GM23338 (cell line): ENCODE measurements at regions not wholly inside any gene's neighbourhood (a gene's known extent, or its start where the extent isn't known, plus 50 kb on each side); places are given as distances from the start of the nearest gene placed in this dataset.

Experiments
- ATAC-seq: fragments of 200-7000 bp; cut with Tn5 transposase; 3 replicates; pipeline ENCODE4 v1.9.1; 2020
- DNase-seq: peaks from one replicate; pipeline ENCODE4 v3.0.0-alpha.2; 2015; ENCODE audit warnings: low spot score
- H2AFZ ChIP-seq: fragments of 200-600 bp; sonication (generic); 2 replicates; pipeline ENCODE4 v1.8.0; 2016; ENCODE audit warnings: antibody characterized with exemption, mild to moderate bottlenecking, moderate library complexity
- H3F3A ChIP-seq: fragments of 200-600 bp; sonication (generic); replicated peaks from 2 replicates; pipeline ENCODE4 v1.8.0; 2017; ENCODE audit warnings: antibody characterized with exemption, mixed run types, low read depth
- H3K27ac ChIP-seq: fragments of 200-600 bp; sonication (generic); 2 replicates; pipeline ENCODE4 v1.6.1; 2016; ENCODE audit warnings: low read depth
- H3K27me3 ChIP-seq: fragments of 200-600 bp; sonication (generic); 2 replicates; pipeline ENCODE4 v1.8.0; 2016; ENCODE audit warnings: mild to moderate bottlenecking, mixed run types, moderate library complexity; ENCODE audit not compliant: insufficient read depth
- H3K36me3 ChIP-seq: fragments of 200-600 bp; sonication (generic); 2 replicates; pipeline ENCODE4 v1.8.0; 2016; ENCODE audit warnings: mild to moderate bottlenecking; ENCODE audit not compliant: insufficient read depth
- H3K4me1 ChIP-seq: fragments of 200-600 bp; sonication (generic); 2 replicates; pipeline ENCODE4 v1.8.0; 2016; ENCODE audit warnings: mild to moderate bottlenecking, moderate library complexity; ENCODE audit not compliant: insufficient read depth
- H3K4me2 ChIP-seq: fragments of 200-600 bp; sonication (generic); 2 replicates; pipeline ENCODE4 v1.7.1; 2017; ENCODE audit warnings: mixed run types
- H3K4me3 ChIP-seq: fragments of 200-600 bp; sonication (generic); 2 replicates; pipeline ENCODE4 v1.6.1; 2016; ENCODE audit warnings: mixed run types
- H3K79me2 ChIP-seq: fragments of 200-600 bp; sonication (generic); replicated peaks from 2 replicates; pipeline ENCODE4 v1.8.0; 2017; ENCODE audit warnings: mild to moderate bottlenecking; ENCODE audit not compliant: insufficient read depth
- H3K9me2 ChIP-seq: fragments of 200-600 bp; sonication (generic); 2 replicates; pipeline ENCODE4 v1.8.0; 2017; ENCODE audit not compliant: insufficient read depth
- H4K20me1 ChIP-seq: fragments of 200-600 bp; sonication (generic); replicated peaks from 2 replicates; pipeline ENCODE4 v1.8.0; 2017; ENCODE audit warnings: mild to moderate bottlenecking; ENCODE audit not compliant: insufficient read depth
- H3K27ac Mint-ChIP-seq: 2 replicates; pipeline ENCODE4 v1.8.0; 2020; ENCODE audit warnings: inconsistent platforms, mild to moderate bottlenecking, moderate library complexity, mixed read lengths
- H3K27me3 Mint-ChIP-seq: 3 replicates; pipeline ENCODE4 v1.8.0; 2022; ENCODE audit warnings: low read depth, mild to moderate bottlenecking, moderate library complexity, mixed read lengths, inconsistent platforms; ENCODE audit not compliant: insufficient read depth, poor library complexity
- H3K36me3 Mint-ChIP-seq: 3 replicates; pipeline ENCODE4 v1.8.0; 2021; ENCODE audit warnings: low read depth, mild to moderate bottlenecking, inconsistent platforms, moderate library complexity, mixed read lengths
- H3K4me1 Mint-ChIP-seq: 3 replicates; pipeline ENCODE4 v1.8.0; 2020; ENCODE audit warnings: mild to moderate bottlenecking, inconsistent platforms, mixed read lengths
- H3K4me3 Mint-ChIP-seq: 3 replicates; pipeline ENCODE4 v1.8.0; 2021; ENCODE audit warnings: moderate library complexity, mild to moderate bottlenecking, inconsistent platforms, mixed read lengths
- H3K9me3 Mint-ChIP-seq: 3 replicates; pipeline ENCODE4 v1.8.0; 2020; ENCODE audit warnings: moderate library complexity, mild to moderate bottlenecking, inconsistent platforms, mixed read lengths
- CREB1 ChIP-seq: fragments of 250-450 bp; sonication (Bioruptor Pico); IDR thresholded peaks from 2 replicates; pipeline ENCODE4 v1.5.0; 2020; ENCODE audit warnings: low read depth, mild to moderate bottlenecking, moderate library complexity
- CTCF ChIP-seq, 2 experiments: fragments of 200-600 bp in 1 of 2; sonication (generic) in 1 of 2; conservative IDR thresholded peaks; 2 replicates each; pipeline versions ENCODE4 v1.5.1 to v1.6.1; 2016 to 2017; ENCODE audit warnings: antibody characterized with exemption in 2 of 2, low read depth in 2 of 2, mild to moderate bottlenecking in 2 of 2, moderate library complexity in 1 of 2
- ETS1 ChIP-seq: IDR thresholded peaks from 2 replicates; pipeline ENCODE4 v1.6.1; 2016; ENCODE audit warnings: antibody characterized with exemption
- EZH2 ChIP-seq: fragments of 200-600 bp; sonication (generic); IDR thresholded peaks from one replicate; pipeline ENCODE4 v1.8.0; 2017; ENCODE audit warnings: antibody characterized with exemption, mild to moderate bottlenecking, low read depth; ENCODE audit not compliant: unreplicated experiment
- EZH2phosphoT487 ChIP-seq: fragments of 200-600 bp; sonication (generic); IDR thresholded peaks from one replicate; pipeline ENCODE4 v1.8.1; 2018; ENCODE audit warnings: antibody characterized with exemption; ENCODE audit not compliant: unreplicated experiment
- JUNB ChIP-seq: IDR thresholded peaks from one replicate; pipeline ENCODE4 v1.6.1; 2016; ENCODE audit warnings: antibody characterized with exemption; ENCODE audit not compliant: unreplicated experiment
- NANOG ChIP-seq: IDR thresholded peaks from 2 replicates; pipeline ENCODE4 v1.6.1; 2016; ENCODE audit warnings: antibody characterized with exemption, borderline replicate concordance
- POLR2AphosphoS5 ChIP-seq: IDR thresholded peaks from 2 replicates; pipeline ENCODE4 v1.6.1; 2016; ENCODE audit warnings: antibody characterized with exemption, low read depth
- REST ChIP-seq: IDR thresholded peaks from one replicate; pipeline ENCODE4 v1.6.1; 2018; ENCODE audit warnings: antibody characterized with exemption; ENCODE audit not compliant: unreplicated experiment
- STAT1 ChIP-seq: IDR thresholded peaks from one replicate; pipeline ENCODE4 v1.6.1; 2016; ENCODE audit warnings: antibody characterized with exemption; ENCODE audit not compliant: unreplicated experiment
- ZNF114 ChIP-seq: fragments of 250-450 bp; sonication (Bioruptor Pico); IDR thresholded peaks from 2 replicates; pipeline ENCODE4 v1.5.0; 2020; ENCODE audit warnings: mild to moderate bottlenecking, moderate library complexity
- ZNF331 ChIP-seq: fragments of 250-450 bp; sonication (Bioruptor Pico); IDR thresholded peaks from 2 replicates; pipeline ENCODE4 v1.5.0; 2020; ENCODE audit warnings: low read depth, mild to moderate bottlenecking, moderate library complexity
- ZNF462 ChIP-seq: fragments of 250-450 bp; sonication (Bioruptor Pico); IDR thresholded peaks from 2 replicates; pipeline ENCODE4 v1.5.0; 2020; ENCODE audit warnings: mild to moderate bottlenecking, moderate library complexity

GRCh38 chr16:86732621-86733295 lies 154.4 kb downstream of the FOXL1 start:
- Histone ChIP-seq H3K27me3 (no peaks in the 10 kb centered on the region), H3K27ac (peak overlapping the region; percentile 43; the same call in 1 of the 2 replicates), H4K20me1 (no peaks in the 10 kb centered on the region), H3K4me1 (peaks cover 28% of the 10 kb centered on the region), H3K4me2 (peak overlapping the region; percentile 69), H3K79me2 (no peaks in the 10 kb centered on the region), H3K4me3 (peak overlapping the region; percentile 36; the same call in 1 of the 2 replicates), H2AFZ (peak overlapping the region; percentile 87), H3F3A (peaks cover 4% of the 10 kb centered on the region; the same call in 1 of the 2 replicates), H3K9me2 (no peaks in the 10 kb centered on the region), H3K36me3 (no peaks in the 10 kb centered on the region)
- TF ChIP-seq JUNB (no peak), ZNF331 (CRISPR knock-in tag) (no peak), REST (no peak), CREB1 (CRISPR knock-in tag) (no peak), STAT1 (no peak), CTCF (conservative IDR thresholded peaks at IDR 0.05; ENCODE audit: low read depth in 2 of 2) (no peak), POLR2AphosphoS5 (no peak), EZH2phosphoT487 (no peak), ETS1 (no peak), EZH2 (no peak), ZNF462 (no peak), ZNF114 (CRISPR knock-in tag) (no peak), NANOG (no peak)
- H3K27ac Mint-ChIP-seq, result no peak overlapping the region
- peak overlapping the region; percentile 54 for H3K4me3 Mint-ChIP-seq
- peaks cover 30% of the 10 kb centered on the region for H3K27me3 Mint-ChIP-seq
- ATAC-seq, result peak; percentile 80
- peaks cover 10% of the 10 kb centered on the region for H3K36me3 Mint-ChIP-seq
- peaks cover 2% of the 10 kb centered on the region; the same call in 1 of the 3 replicates for H3K9me3 Mint-ChIP-seq
- H3K4me1 Mint-ChIP-seq, result peaks cover 51% of the 10 kb centered on the region
- DNase-seq, result peak; percentile 79
